H1 (cell line): ENCODE measurements at regions not wholly inside any gene's neighbourhood (a gene's known extent, or its start where the extent isn't known, plus 50 kb on each side); places are given as distances from the start of the nearest gene placed in this dataset.

ENCODE experiments used
- CTCF ChIA-PET: fragments of 300-600 bp; sonication (Branson Sonifier 250); formaldehyde crosslinking; loops from one replicate; lab custom pipeline; 2021; ENCODE audit not compliant: partially characterized antibody; lab: Charles Lee
- POLR2A ChIA-PET: fragments of 300-600 bp; sonication (Branson Sonifier 250); formaldehyde crosslinking; loops from one replicate; lab custom pipeline; 2021; ENCODE audit warnings: inconsistent platforms; ENCODE audit not compliant: partially characterized antibody; lab: Charles Lee
- DNase-seq, 2 experiments: peaks; one replicate each; pipeline versions ENCODE4 v3.0.0 to v3.0.0-alpha.2; 2010 to 2022; ENCODE audit warnings: low spot score in 2 of 2, low read depth in 1 of 2, mixed read lengths in 1 of 2
- FAIRE-seq: peaks from 2 replicates; lab custom pipeline; 2011; peaks lifted over from hg19 to GRCh38; lab: Jason Lieb, UNC
- H2AFZ ChIP-seq: 2 replicates; pipeline ENCODE4 v1.8.1; 2012; ENCODE audit warnings: low read length, inconsistent platforms
- H2AK5ac ChIP-seq: 2 replicates; pipeline ENCODE4 v1.6.1; 2013; ENCODE audit warnings: low read depth, low read length
- H2BK120ac ChIP-seq: replicated peaks from 2 replicates; pipeline ENCODE3; 2013; ENCODE audit warnings: low read depth, low read length, inconsistent platforms
- H2BK12ac ChIP-seq: 2 replicates; pipeline ENCODE4 v1.6.1; 2013; ENCODE audit warnings: low read depth, low read length
- H2BK15ac ChIP-seq: 2 replicates; pipeline ENCODE4 v1.6.1; 2013; ENCODE audit warnings: low read length
- H2BK20ac ChIP-seq: 2 replicates; pipeline ENCODE4 v1.6.1; 2013; ENCODE audit warnings: low read length
- H2BK5ac ChIP-seq: 2 replicates; pipeline ENCODE4 v1.6.1; 2013; ENCODE audit warnings: low read depth, low read length
- H3K14ac ChIP-seq: 2 replicates; pipeline ENCODE4 v1.6.1; 2013; ENCODE audit warnings: inconsistent platforms; ENCODE audit not compliant: insufficient read length
- H3K18ac ChIP-seq: 2 replicates; pipeline ENCODE4 v1.6.1; 2013; ENCODE audit warnings: low read length; ENCODE audit errors: extremely low read depth
- H3K23ac ChIP-seq: 2 replicates; pipeline ENCODE4 v1.6.1; 2013; ENCODE audit warnings: inconsistent platforms; ENCODE audit not compliant: insufficient read length
- H3K23me2 ChIP-seq: 2 replicates; pipeline ENCODE4 v1.6.1; 2013; ENCODE audit warnings: low read depth, low read length
- H3K27ac ChIP-seq: 2 replicates; pipeline ENCODE4 v1.6.1; 2011; ENCODE audit warnings: low read depth, low read length, inconsistent platforms
- H3K27me3 ChIP-seq, 4 experiments: replicated peaks in 1 of 4; 1 replicate in 1 of 4; 2 replicates in 3 of 4; pipeline versions ENCODE4 v1.6.1 to v1.8.1; 2011 to 2013; ENCODE audit warnings: low read length in 3 of 4, mild to moderate bottlenecking in 3 of 4, inconsistent platforms in 2 of 4, mixed read lengths in 2 of 4, moderate library complexity in 1 of 4; ENCODE audit not compliant: control insufficient read depth in 3 of 4, insufficient read depth in 3 of 4; ENCODE audit errors: extremely low read depth in 1 of 4
- H3K36me3 ChIP-seq, 4 experiments: 2 replicates each; pipeline versions ENCODE4 v1.6.1 to v1.8.1; 2011 to 2013; ENCODE audit warnings: mild to moderate bottlenecking in 4 of 4, low read length in 3 of 4, moderate library complexity in 2 of 4, control low read depth in 1 of 4, inconsistent platforms in 1 of 4; ENCODE audit not compliant: insufficient read depth in 4 of 4, control insufficient read depth in 2 of 4
- H3K4ac ChIP-seq: replicated peaks from 2 replicates; pipeline ENCODE3; 2013; ENCODE audit warnings: low read length, low read depth, mixed read lengths, inconsistent platforms; ENCODE audit not compliant: insufficient read length
- H3K4me1 ChIP-seq, 4 experiments: replicated peaks in 1 of 4; 1 replicate in 1 of 4; 2 replicates in 3 of 4; pipeline versions ENCODE4 v1.6.1 to v1.8.1; 2011 to 2013; ENCODE audit warnings: low read length in 3 of 4, inconsistent platforms in 2 of 4, mixed read lengths in 1 of 4; ENCODE audit not compliant: insufficient read depth in 4 of 4, control insufficient read depth in 3 of 4
- H3K4me2 ChIP-seq, 2 experiments: 2 replicates each; pipeline versions ENCODE4 v1.6.1 to v1.8.1; 2011 to 2013; ENCODE audit warnings: low read depth in 2 of 2, low read length in 2 of 2, control low read depth in 1 of 2, inconsistent platforms in 1 of 2, mild to moderate bottlenecking in 1 of 2; ENCODE audit not compliant: insufficient read depth in 1 of 2
- H3K4me3 ChIP-seq, 4 experiments: fragments of 200-600, 300-600 bp in 1 of 4; sonication (generic), shearing (Covaris generic), sonication (Bioruptor Twin) in 1 of 4; 2 replicates each; pipeline versions ENCODE4 v1.5.1 to v1.8.1; 2011 to 2016; ENCODE audit warnings: low read length in 4 of 4, low read depth in 3 of 4, control low read depth in 2 of 4, inconsistent platforms in 2 of 4, mild to moderate bottlenecking in 2 of 4, mixed read lengths in 1 of 4, moderate library complexity in 1 of 4; ENCODE audit not compliant: insufficient read depth in 2 of 4; ENCODE audit errors: extremely low read depth in 1 of 4
- H3K56ac ChIP-seq: replicated peaks from 2 replicates; pipeline ENCODE3; 2013; ENCODE audit warnings: low read depth, mild to moderate bottlenecking, mixed read lengths, low read length, inconsistent platforms; ENCODE audit not compliant: insufficient read length
- H3K79me1 ChIP-seq: 2 replicates; pipeline ENCODE4 v1.6.1; 2013; ENCODE audit warnings: low read depth, low read length, control low read depth
- H3K79me2 ChIP-seq, 2 experiments: 2 replicates each; pipeline versions ENCODE4 v1.6.1 to v1.8.1; 2012 to 2013; ENCODE audit warnings: low read length in 2 of 2, mild to moderate bottlenecking in 2 of 2, inconsistent platforms in 1 of 2; ENCODE audit not compliant: insufficient read depth in 2 of 2, control insufficient read depth in 1 of 2
- H3K9ac ChIP-seq, 4 experiments: replicated peaks in 1 of 4; 1 replicate in 1 of 4; 2 replicates in 3 of 4; pipeline versions ENCODE4 v1.6.1 to v1.8.1; 2011 to 2013; ENCODE audit warnings: low read depth in 3 of 4, low read length in 3 of 4, control low read depth in 2 of 4, mild to moderate bottlenecking in 2 of 4, moderate library complexity in 2 of 4, inconsistent platforms in 1 of 4; ENCODE audit errors: extremely low read depth in 1 of 4
- H3K9me3 ChIP-seq, 2 experiments: 2 replicates each; pipeline versions ENCODE4 v1.6.1 to v1.8.1; 2012 to 2013; ENCODE audit warnings: mild to moderate bottlenecking in 2 of 2, moderate library complexity in 2 of 2, control low read depth in 1 of 2, inconsistent platforms in 1 of 2, low read depth in 1 of 2, low read length in 1 of 2, mixed read lengths in 1 of 2; ENCODE audit not compliant: insufficient read depth in 2 of 2
- H4K20me1 ChIP-seq, 2 experiments: replicated peaks in 1 of 2; 2 replicates each; pipeline versions ENCODE3 to v1.8.1; 2011 to 2013; ENCODE audit warnings: inconsistent platforms in 2 of 2, low read length in 2 of 2, mild to moderate bottlenecking in 1 of 2; ENCODE audit not compliant: insufficient read depth in 2 of 2, control insufficient read depth in 1 of 2
- H4K5ac ChIP-seq: 2 replicates; pipeline ENCODE4 v1.6.1; 2013; ENCODE audit warnings: low read length, low read depth, mixed read lengths, inconsistent platforms; ENCODE audit not compliant: insufficient read length
- H4K8ac ChIP-seq: 2 replicates; pipeline ENCODE4 v1.8.0; 2013; ENCODE audit warnings: mild to moderate bottlenecking, moderate library complexity, low read length, inconsistent platforms; ENCODE audit not compliant: insufficient read depth; ENCODE audit errors: extremely low read depth
- H4K91ac ChIP-seq: replicated peaks from 2 replicates; pipeline ENCODE3; 2013; ENCODE audit warnings: low read length, mixed read lengths, inconsistent platforms; ENCODE audit not compliant: insufficient read length
- BACH1 ChIP-seq: IDR thresholded peaks from 2 replicates; pipeline ENCODE4 v1.6.1; 2012; ENCODE audit warnings: low read length, improper control_type of control experiment
- CREB1 ChIP-seq: IDR thresholded peaks from 2 replicates; pipeline ENCODE4 v1.6.1; 2012; ENCODE audit warnings: inconsistent platforms
- NANOG ChIP-seq: IDR thresholded peaks from 2 replicates; pipeline ENCODE4 v1.6.1; 2011; ENCODE audit warnings: low read length, low read depth, mild to moderate bottlenecking, inconsistent platforms; ENCODE audit not compliant: insufficient read depth, poor library complexity, severe bottlenecking
- RFX5 ChIP-seq: IDR thresholded peaks from 2 replicates; pipeline ENCODE4 v1.6.1; 2011; ENCODE audit warnings: low read depth, low read length, improper control_type of control experiment, borderline replicate concordance
- SIRT6 ChIP-seq: IDR thresholded peaks from one replicate; pipeline ENCODE4 v1.7.1; 2012; ENCODE audit warnings: low read length, inconsistent platforms
- SP2 ChIP-seq: IDR thresholded peaks from 2 replicates; pipeline ENCODE4 v1.6.1; 2012; ENCODE audit warnings: mild to moderate bottlenecking, low read length, inconsistent platforms
- TAF7 ChIP-seq: optimal IDR thresholded peaks from 2 replicates; pipeline ENCODE3; 2011; ENCODE audit warnings: low read depth, mild to moderate bottlenecking, inconsistent platforms, low read length, moderate library complexity, borderline replicate concordance
- WGBS, 2 experiments: shearing (Covaris generic) in 1 of 2; methylation state at CpG; one replicate each; pipeline versions ENCODE4 v1.1.6 to v1.1.7; 2013 to 2015; ENCODE audit warnings: low lambda C conversion rate in 2 of 2, mixed read lengths in 2 of 2, inconsistent platforms in 1 of 2, low coverage in 1 of 2, missing lambda C conversion rate in 1 of 2; ENCODE audit not compliant: insufficient replicate concordance in 2 of 2, insufficient coverage in 1 of 2, insufficient read length in 1 of 2; ENCODE audit errors: extremely low coverage in 1 of 2, missing lambda C conversion rate in 1 of 2; 5-methylcytosine and 5-hydroxymethylcytosine counted together

DNA sequence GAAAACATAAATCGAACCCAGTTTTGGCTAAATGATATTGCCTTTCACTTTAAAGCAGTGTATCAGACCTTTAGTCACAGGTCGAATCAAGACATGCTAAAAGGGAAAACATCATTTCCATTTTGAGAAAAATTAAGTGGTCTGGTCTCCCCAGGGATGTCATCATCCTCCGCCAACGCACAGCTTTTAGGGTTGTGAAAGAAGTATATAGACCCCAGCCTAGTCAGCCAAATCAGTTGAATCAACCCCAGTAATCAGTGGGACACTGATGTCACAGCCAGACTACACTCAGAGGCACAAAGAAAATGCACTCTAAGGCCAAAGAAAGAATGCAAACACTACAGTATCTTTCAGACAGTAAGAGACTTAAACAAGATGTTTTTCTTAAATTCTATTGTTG lies 187.4 kb downstream of the ZIC4 start:
- no peak overlapping the region for H3K4me3 ChIP-seq
- no peak overlapping the region for H3K4me2 ChIP-seq
- no peaks in the 10 kb centered on the region for H3K23me2 ChIP-seq
- no peak overlapping the region for H4K5ac ChIP-seq
- no peaks in the 10 kb centered on the region for H3K4me1 ChIP-seq
- no peak overlapping the region for H3K9ac ChIP-seq
- WGBS, 2 experiments = 90% methylated on average over 4 of the region's 4 CpGs; no CpG with 5 or more reads in 1 of the 2 experiments
- no peaks in the 10 kb centered on the region for H3K27me3 ChIP-seq
- H4K91ac ChIP-seq = no peak overlapping the region
- no peak overlapping the region for H2BK20ac ChIP-seq
- no peak overlapping the region for H2BK12ac ChIP-seq
- H3K4ac ChIP-seq = no peak overlapping the region
- no peak overlapping the region for H3K18ac ChIP-seq
- H3K14ac ChIP-seq = no peak overlapping the region
- no peak overlapping the region for H3K27ac ChIP-seq
- FAIRE-seq = no peak
- POLR2A ChIA-PET = no interaction called here
- TF ChIP-seq NANOG (no peak), SP2 (no peak), SIRT6 (no peak), RFX5 (no peak), TAF7 (no peak), CREB1 (no peak), BACH1 (no peak)
- TF ChIP-seq, all 59 proteins: peak for 0
- H3K9me3 ChIP-seq = no peaks in the 10 kb centered on the region
- H2BK120ac ChIP-seq = no peak overlapping the region
- H2BK5ac ChIP-seq = no peak overlapping the region
- no peak overlapping the region for H4K8ac ChIP-seq
- H2AFZ ChIP-seq = no peak overlapping the region
- H3K79me2 ChIP-seq = no peaks in the 10 kb centered on the region
- no peaks in the 10 kb centered on the region for H4K20me1 ChIP-seq
- no peak overlapping the region for H2AK5ac ChIP-seq
- H3K56ac ChIP-seq = no peak overlapping the region
- no peak overlapping the region for H3K23ac ChIP-seq
- DNase-seq = no peak
- H3K79me1 ChIP-seq = no peaks in the 10 kb centered on the region
- CTCF ChIA-PET = interaction anchor here (0.6 to 0.9 kb wide), 2 partner anchors 27 to 1373 kb away, joined by 3 to 4 read pairs; no protein-coding TSS in a partner anchor
- no peaks in the 10 kb centered on the region for H3K36me3 ChIP-seq
- H2BK15ac ChIP-seq = no peak overlapping the region
